ENCODE measurements at regions not wholly inside any gene's neighbourhood (a gene's known extent, or its start where the extent isn't known, plus 50 kb on each side); places are given as distances from the start of the nearest gene placed in this dataset.
"Not testable (repeated sequence)": the region's sequence is repeated elsewhere in the genome, so short reads cannot be mapped to it uniquely, and the experiment has no call there.

- no peak overlapping the region for H2AK5ac ChIP-seq (ENCODE audit: low read depth, low read length)
- H3K14ac ChIP-seq (replicated peaks; ENCODE audit: low read depth, low read length) = no peak overlapping the region
- no peaks in the 10 kb centered on the region for H3K9me1 ChIP-seq (ENCODE audit: insufficient read depth, low read length)
- H2AFZ ChIP-seq (replicated peaks; ENCODE audit: low read length, poor library complexity) = no peak overlapping the region
- peaks cover 3% of the 10 kb centered on the region; the same call in 1 of the 2 replicates for H3K9me3 ChIP-seq (ENCODE audit: control insufficient read depth, insufficient read depth, low read length)
- no peak overlapping the region for H2BK20ac ChIP-seq (ENCODE audit: low read depth, low read length)
- H3K18ac ChIP-seq (ENCODE audit: low read depth, low read length) = no peak overlapping the region
- intact Hi-C loops (cut with micrococcal nuclease) (no loop called here), dilution Hi-C loops (cut with HindIII; ENCODE audit: low sequenced_read_pairs, unreplicated experiment) (no loop called here), in situ Hi-C loops (cut with MboI; ENCODE audit: low sequenced_read_pairs) (no loop called here)
- no peaks in the 10 kb centered on the region for H3K27me3 ChIP-seq (ENCODE audit: control insufficient read depth, insufficient read depth, low read length)
- H3K4me3 ChIP-seq (ENCODE audit: insufficient read depth, low read depth, low read length) = no peak overlapping the region
- H3K23ac ChIP-seq (ENCODE audit: low read depth, low read length) = no peak overlapping the region
- H3K56ac ChIP-seq (ENCODE audit: extremely low read depth, insufficient read depth, low read length) = no peak overlapping the region
- ATAC-seq (ENCODE audit: low read depth) (no peak), DNase-seq (no peak)
- H4K5ac ChIP-seq (ENCODE audit: low read depth, low read length) = no peak overlapping the region
- no peak overlapping the region for H3K4ac ChIP-seq (ENCODE audit: low read depth, low read length)
- H2BK15ac ChIP-seq (ENCODE audit: low read depth, low read length) = no peak overlapping the region
- H2AK9ac ChIP-seq (replicated peaks; ENCODE audit: low read depth, low read length, poor library complexity) = no peak overlapping the region
- no peaks in the 10 kb centered on the region for H3K4me1 ChIP-seq (ENCODE audit: control insufficient read depth, insufficient read depth, low read length)
- POLR2A ChIA-PET (ENCODE audit: unreplicated experiment) = no interaction called here
- H4K91ac ChIP-seq (ENCODE audit: insufficient read depth, low read depth, low read length) = no peak overlapping the region
- H3K79me1 ChIP-seq (ENCODE audit: low read depth in 1 of 2, low read length in 2 of 2) = no peaks in the 10 kb centered on the region
- BruUV-seq (replicated peaks) = no TSS peak
- H3K36me3 ChIP-seq (ENCODE audit: control insufficient read depth, insufficient read depth, low read length) = no peaks in the 10 kb centered on the region
- H3K4me2 ChIP-seq (ENCODE audit: low read depth, low read length) = no peak overlapping the region
- H2BK5ac ChIP-seq (ENCODE audit: low read depth, low read length, poor library complexity, severe bottlenecking) = no peak overlapping the region
- no peak overlapping the region for H3K27ac ChIP-seq (ENCODE audit: insufficient read depth, low read length)
- CTCF ChIA-PET = no interaction called here
- no peak overlapping the region for H3K9ac ChIP-seq (ENCODE audit: low read depth, low read length)
- 56% methylated on average over 2 of the region's 12 CpGs; no CpG with 5 or more reads in 1 of the 2 experiments for WGBS, 2 experiments (ENCODE audit: extremely low coverage in 2 of 2, insufficient read length in 1 of 2)
- no peaks in the 10 kb centered on the region for H4K20me1 ChIP-seq (ENCODE audit: insufficient read depth, low read length)
- no peak overlapping the region for H4K8ac ChIP-seq (ENCODE audit: low read depth in 2 of 2, low read length in 2 of 2)
- no peak for TF ChIP-seq MXI1 (IDR thresholded peaks at IDR 0.05; ENCODE audit: borderline replicate concordance, low read depth, low read length)
- H2BK120ac ChIP-seq (ENCODE audit: low read depth, low read length) = no peak overlapping the region
Observed at GRCh38 chr10:109047856-109048255, 875.5 kb downstream of the XPNPEP1 start.

GRCh38 chr10:109046427-109046826 lies 876.9 kb downstream of the XPNPEP1 start:
- H3K79me1 ChIP-seq (ENCODE audit: low read depth in 1 of 2, low read length in 2 of 2); BruUV-seq (replicated peaks); H2BK15ac ChIP-seq (ENCODE audit: low read depth, low read length); H2BK120ac ChIP-seq (ENCODE audit: low read depth, low read length); H2AFZ ChIP-seq (replicated peaks; ENCODE audit: low read length, poor library complexity); H4K20me1 ChIP-seq (ENCODE audit: insufficient read depth, low read length); DNase-seq; H3K4me2 ChIP-seq (ENCODE audit: low read depth, low read length); H3K27me3 ChIP-seq (ENCODE audit: control insufficient read depth, insufficient read depth, low read length); H2BK20ac ChIP-seq (ENCODE audit: low read depth, low read length); H3K9ac ChIP-seq (ENCODE audit: low read depth, low read length); H3K23ac ChIP-seq (ENCODE audit: low read depth, low read length); H3K4me1 ChIP-seq (ENCODE audit: control insufficient read depth, insufficient read depth, low read length); H3K18ac ChIP-seq (ENCODE audit: low read depth, low read length); dilution Hi-C loops (cut with HindIII; ENCODE audit: low sequenced_read_pairs, unreplicated experiment); H3K9me1 ChIP-seq (ENCODE audit: insufficient read depth, low read length); H4K91ac ChIP-seq (ENCODE audit: insufficient read depth, low read depth, low read length); H2AK5ac ChIP-seq (ENCODE audit: low read depth, low read length); H3K4me3 ChIP-seq (ENCODE audit: insufficient read depth, low read depth, low read length); H3K27ac ChIP-seq (ENCODE audit: insufficient read depth, low read length); H3K36me3 ChIP-seq (ENCODE audit: control insufficient read depth, insufficient read depth, low read length); H3K14ac ChIP-seq (replicated peaks; ENCODE audit: low read depth, low read length); intact Hi-C loops (cut with micrococcal nuclease); H3K4ac ChIP-seq (ENCODE audit: low read depth, low read length); H3K56ac ChIP-seq (ENCODE audit: extremely low read depth, insufficient read depth, low read length); CTCF ChIA-PET; H2AK9ac ChIP-seq (replicated peaks; ENCODE audit: low read depth, low read length, poor library complexity); H4K5ac ChIP-seq (ENCODE audit: low read depth, low read length); H3K9me3 ChIP-seq (ENCODE audit: control insufficient read depth, insufficient read depth, low read length); POLR2A ChIA-PET (ENCODE audit: unreplicated experiment); H4K8ac ChIP-seq (ENCODE audit: low read depth in 2 of 2, low read length in 2 of 2); ATAC-seq (ENCODE audit: low read depth); H2BK5ac ChIP-seq (ENCODE audit: low read depth, low read length, poor library complexity, severe bottlenecking); in situ Hi-C loops (cut with MboI; ENCODE audit: low sequenced_read_pairs): not testable (repeated sequence)
- 17% methylated on average over 1 of the region's 2 CpGs; no CpG with 5 or more reads in 1 of the 2 experiments for WGBS, 2 experiments (ENCODE audit: extremely low coverage in 2 of 2, insufficient read length in 1 of 2)

All from IMR-90 (cell line).